Sigmoid colon (tissue), 6 donors: ENCODE measurements at regions not wholly inside any gene's neighbourhood (a gene's known extent, or its start where the extent isn't known, plus 50 kb on each side); places are given as distances from the start of the nearest gene placed in this dataset.

Experiments used
- DNase-seq: peaks from one replicate; pipeline ENCODE4 v3.0.0-alpha.2; 2019
- H3K27ac ChIP-seq, 4 donors: fragments of 200-600 bp; sonication (generic); one replicate each; pipeline ENCODE4 v1.5.1; 2016 to 2019; ENCODE audit warnings: mild to moderate bottlenecking in 1 of 4
- H3K27me3 ChIP-seq, 3 donors: fragments of 200-600 bp; sonication (generic); one replicate each; pipeline ENCODE4 v1.5.1; 2019; ENCODE audit warnings: mild to moderate bottlenecking in 1 of 3
- H3K36me3 ChIP-seq, 4 donors: fragments of 200-600 bp; sonication (generic); one replicate each; pipeline ENCODE4 v1.5.1; 2016 to 2019
- H3K4me1 ChIP-seq, 4 donors: fragments of 200-600 bp; sonication (generic); one replicate each; pipeline ENCODE4 v1.5.1; 2017 to 2019
- H3K4me3 ChIP-seq, 4 donors: fragments of 200-600 bp; sonication (generic); one replicate each; pipeline ENCODE4 v1.5.1; 2017 to 2019; ENCODE audit warnings: mild to moderate bottlenecking in 2 of 4, moderate library complexity in 1 of 4
- H3K9me3 ChIP-seq, 4 donors: fragments of 200-600 bp in 3 of 4; sonication (generic) in 3 of 4; one replicate each; pipeline versions ENCODE4 v1.5.1 to v1.6.1; 2013 to 2019
- EP300 ChIP-seq, 4 donors: sonication (generic); formaldehyde crosslinking; IDR thresholded peaks; one replicate each; pipeline ENCODE4 v1.6.1; 2017; ENCODE audit warnings: antibody characterized with exemption in 4 of 4
- POLR2A ChIP-seq, 2 donors: fragments of 450-650 bp; IDR thresholded peaks; one replicate each; pipeline ENCODE4 v1.6.1; 2016; ENCODE audit warnings: antibody characterized with exemption in 2 of 2, mild to moderate bottlenecking in 2 of 2, moderate library complexity in 2 of 2
- POLR2AphosphoS5 ChIP-seq, 4 donors: sonication (generic); formaldehyde crosslinking; IDR thresholded peaks; one replicate each; pipeline ENCODE4 v1.6.1; 2017; ENCODE audit warnings: antibody characterized with exemption in 4 of 4
- whole genome bisulfite sequencing, 2 donors: extraction: QIAGEN DNeasy Blood & Tissue Kit; methylation state at CpG; one replicate each; pipeline ENCODE4 v1.1.7; 2013; 5-methylcytosine and 5-hydroxymethylcytosine counted together
- intact Hi-C: fragments of 100-400 bp; cut with DNase I; formaldehyde crosslinking; loops from one replicate; pipeline ENCODE4 v1.15.1; 2023
- TF ChIP-seq, protein P1 (sequence below), 4 experiments: fragments of 450-650 bp in 3 of 4; fragments of 200-600 bp in 1 of 4; IDR thresholded peaks; one replicate each; pipeline ENCODE4 v1.5.1; 2016 to 2019; ENCODE audit warnings: antibody characterized with exemption in 4 of 4, mild to moderate bottlenecking in 3 of 4, moderate library complexity in 2 of 4
- donor health status: healthy with polysubstance abuse.
- donor health status: healthy.

- no peak for DNase-seq
- intact Hi-C loops: no loop called here
These were observed 248.2 kb downstream of the TBX18 start for GRCh38 chr6:84516154-84516553.

DNA sequence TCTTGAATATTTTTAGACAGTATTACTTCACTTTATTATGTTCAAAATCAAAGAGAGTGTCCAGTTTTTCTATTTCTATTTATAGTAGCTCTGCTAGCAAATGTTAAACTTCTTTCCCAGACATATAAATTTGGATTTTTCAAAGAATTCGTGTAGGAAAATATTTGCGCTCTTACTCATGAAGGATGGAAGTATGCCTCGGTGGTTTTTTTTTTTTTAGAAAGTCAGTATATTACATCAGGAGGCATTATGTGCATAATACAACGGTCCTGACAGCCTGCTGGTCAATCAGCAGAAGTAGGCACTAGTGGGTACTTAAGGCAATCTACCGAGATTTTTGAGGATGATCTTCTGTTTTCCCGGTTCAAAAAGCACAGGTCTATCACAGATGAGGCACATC lies 249.3 kb downstream of the TBX18 start:
- no peak overlapping the region for H3K4me3 ChIP-seq

More at GRCh38 chr6:84516154-84516553, 248.2 kb downstream of the TBX18 start:
- H3K4me3 ChIP-seq: no peak overlapping the region
- no peaks in the 10 kb centered on the region for H3K36me3 ChIP-seq
- no peak overlapping the region for H3K27ac ChIP-seq
- TF ChIP-seq POLR2A (IDR thresholded peaks at IDR 0.05): no peak
- no peak for TF ChIP-seq EP300 (IDR thresholded peaks at IDR 0.05)
- no peak for TF ChIP-seq POLR2AphosphoS5 (IDR thresholded peaks at IDR 0.05)
- TF ChIP-seq, protein P1, sequence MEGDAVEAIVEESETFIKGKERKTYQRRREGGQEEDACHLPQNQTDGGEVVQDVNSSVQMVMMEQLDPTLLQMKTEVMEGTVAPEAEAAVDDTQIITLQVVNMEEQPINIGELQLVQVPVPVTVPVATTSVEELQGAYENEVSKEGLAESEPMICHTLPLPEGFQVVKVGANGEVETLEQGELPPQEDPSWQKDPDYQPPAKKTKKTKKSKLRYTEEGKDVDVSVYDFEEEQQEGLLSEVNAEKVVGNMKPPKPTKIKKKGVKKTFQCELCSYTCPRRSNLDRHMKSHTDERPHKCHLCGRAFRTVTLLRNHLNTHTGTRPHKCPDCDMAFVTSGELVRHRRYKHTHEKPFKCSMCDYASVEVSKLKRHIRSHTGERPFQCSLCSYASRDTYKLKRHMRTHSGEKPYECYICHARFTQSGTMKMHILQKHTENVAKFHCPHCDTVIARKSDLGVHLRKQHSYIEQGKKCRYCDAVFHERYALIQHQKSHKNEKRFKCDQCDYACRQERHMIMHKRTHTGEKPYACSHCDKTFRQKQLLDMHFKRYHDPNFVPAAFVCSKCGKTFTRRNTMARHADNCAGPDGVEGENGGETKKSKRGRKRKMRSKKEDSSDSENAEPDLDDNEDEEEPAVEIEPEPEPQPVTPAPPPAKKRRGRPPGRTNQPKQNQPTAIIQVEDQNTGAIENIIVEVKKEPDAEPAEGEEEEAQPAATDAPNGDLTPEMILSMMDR (IDR thresholded peaks at IDR 0.05): no peak
- 29 to 68% methylated on average over 2 of the region's 2 CpGs for WGBS, 2 donors
- no peaks in the 10 kb centered on the region for H3K27me3 ChIP-seq
- H3K4me1 ChIP-seq: no peaks in the 10 kb centered on the region
- H3K9me3 ChIP-seq: no peaks in the 10 kb centered on the region

GRCh38 chr6:84514089-84514971 lies 250.1 kb downstream of the TBX18 start:
- no peaks in the 10 kb centered on the region for H3K4me1 ChIP-seq
- H3K9me3 ChIP-seq: no peaks in the 10 kb centered on the region
- no peak for DNase-seq
- no peak overlapping the region for H3K4me3 ChIP-seq
- no peaks in the 10 kb centered on the region for H3K27me3 ChIP-seq
- intact Hi-C loops: no loop called here
- H3K36me3 ChIP-seq: no peaks in the 10 kb centered on the region
- H3K27ac ChIP-seq: no peak overlapping the region
- 82 to 84% methylated on average over 5 of the region's 5 CpGs for WGBS, 2 donors
- no peak for TF ChIP-seq POLR2AphosphoS5 (IDR thresholded peaks at IDR 0.05)
- no peak for TF ChIP-seq POLR2A (IDR thresholded peaks at IDR 0.05)
- TF ChIP-seq EP300 (IDR thresholded peaks at IDR 0.05): no peak
- TF ChIP-seq, protein P1 (IDR thresholded peaks at IDR 0.05): no peak

More for the DNA sequence above, 249.3 kb downstream of the TBX18 start:
- H3K4me1 ChIP-seq: no peaks in the 10 kb centered on the region
- H3K9me3 ChIP-seq: no peaks in the 10 kb centered on the region
- DNase-seq: no peak
- WGBS, 2 donors: 66 to 82% methylated on average over 6 of the region's 6 CpGs
- H3K27me3 ChIP-seq: no peaks in the 10 kb centered on the region
- intact Hi-C loops: no loop called here
- H3K36me3 ChIP-seq: no peaks in the 10 kb centered on the region
- no peak overlapping the region for H3K27ac ChIP-seq
- no peak for TF ChIP-seq EP300 (IDR thresholded peaks at IDR 0.05)

- intact Hi-C loops: no loop called here
- Histone ChIP-seq H3K27me3 (no peaks in the 10 kb centered on the region), H3K4me3 (no peak overlapping the region), H3K36me3 (no peaks in the 10 kb centered on the region), H3K4me1 (no peaks in the 10 kb centered on the region), H3K27ac (no peak overlapping the region), H3K9me3 (no peaks in the 10 kb centered on the region)
- no peak for TF ChIP-seq POLR2A (IDR thresholded peaks at IDR 0.05)
- no peak for TF ChIP-seq EP300 (IDR thresholded peaks at IDR 0.05)
- no peak for TF ChIP-seq POLR2AphosphoS5 (IDR thresholded peaks at IDR 0.05)
- TF ChIP-seq, protein P1 (IDR thresholded peaks at IDR 0.05): no peak
- DNase-seq: no peak
- 76 to 81% methylated on average over 2 of the region's 2 CpGs for WGBS, 2 donors
These were observed 252.0 kb downstream of the TBX18 start for GRCh38 chr6:84512391-84512790.

DNA sequence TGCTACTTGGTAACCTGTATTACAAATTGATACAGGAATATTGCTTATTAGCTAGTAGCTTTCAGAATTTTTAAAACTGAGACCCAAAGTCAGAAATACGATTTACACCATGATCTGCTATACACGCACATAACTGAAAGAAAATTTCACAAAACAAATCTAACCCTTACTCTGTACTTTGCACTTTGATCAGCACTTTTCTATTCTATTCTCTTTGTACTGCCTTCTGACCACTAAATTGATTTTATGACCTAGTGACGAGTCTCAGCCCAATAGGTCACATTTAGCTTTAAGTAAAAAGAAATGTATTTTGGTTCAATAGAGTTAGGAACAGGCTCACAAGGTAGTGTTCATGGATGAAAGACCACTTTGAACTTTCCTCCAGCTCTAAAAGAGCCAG lies 252.5 kb downstream of the TBX18 start:
- Histone ChIP-seq H3K27ac (no peak overlapping the region), H3K36me3 (no peaks in the 10 kb centered on the region), H3K9me3 (no peaks in the 10 kb centered on the region), H3K4me3 (no peak overlapping the region), H3K27me3 (no peaks in the 10 kb centered on the region), H3K4me1 (no peaks in the 10 kb centered on the region)
- 47 to 72% methylated on average over 3 of the region's 3 CpGs for WGBS, 2 donors
- TF ChIP-seq POLR2A (IDR thresholded peaks at IDR 0.05) (no peak), POLR2AphosphoS5 (IDR thresholded peaks at IDR 0.05) (no peak), EP300 (IDR thresholded peaks at IDR 0.05) (no peak)
- TF ChIP-seq, protein P1 (IDR thresholded peaks at IDR 0.05): no peak
- DNase-seq: no peak
- intact Hi-C loops: no loop called here
